SU-DHL-6 (cell line): ENCODE measurements at regions not wholly inside any gene's neighbourhood (a gene's known extent, or its start where the extent isn't known, plus 50 kb on each side); places are given as distances from the start of the nearest gene placed in this dataset.

Experiments used
- H2AFZ ChIP-seq: fragments of 200-600 bp; sonication (generic); 2 replicates; pipeline ENCODE4 v1.6.1; 2014; ENCODE audit warnings: low read depth, mild to moderate bottlenecking, moderate library complexity, mixed read lengths, antibody characterized with exemption, low read length; ENCODE audit not compliant: severe bottlenecking
- H3F3A ChIP-seq: fragments of 200-600 bp; shearing (Covaris generic); 2 replicates; pipeline ENCODE4 v1.6.0; 2016; ENCODE audit warnings: antibody characterized with exemption, mild to moderate bottlenecking; ENCODE audit not compliant: insufficient read depth
- H3K27ac ChIP-seq: fragments of 200-600 bp; sonication (generic); 2 replicates; pipeline ENCODE4 v1.5.1; 2016; ENCODE audit warnings: low read depth, mild to moderate bottlenecking, low read length, moderate library complexity, mixed read lengths
- H3K27me3 ChIP-seq: fragments of 200-600 bp; sonication (generic), shearing (Covaris generic); 2 replicates; pipeline ENCODE4 v1.6.0; 2014; ENCODE audit warnings: mild to moderate bottlenecking, low read length
- H3K36me3 ChIP-seq: fragments of 200-600 bp; sonication (generic); 2 replicates; pipeline ENCODE4 v1.6.1; 2014; ENCODE audit warnings: mild to moderate bottlenecking, low read length, mixed read lengths
- H3K4me2 ChIP-seq: fragments of 300-600, 200-600 bp; shearing (Covaris generic), sonication (generic); 2 replicates; pipeline ENCODE4 v1.6.0; 2014; ENCODE audit warnings: low read length, low read depth, mild to moderate bottlenecking; ENCODE audit not compliant: poor library complexity, severe bottlenecking
- H3K4me3 ChIP-seq: fragments of 200-600 bp; sonication (generic); 2 replicates; pipeline ENCODE4 v1.5.1; 2014; ENCODE audit warnings: antibody characterized with exemption, low read length, mild to moderate bottlenecking, mixed read lengths; ENCODE audit not compliant: insufficient read depth, poor library complexity, severe bottlenecking
- H3K79me2 ChIP-seq: fragments of 200-600 bp; sonication (generic); 2 replicates; pipeline ENCODE4 v1.6.1; 2014; ENCODE audit warnings: mild to moderate bottlenecking, low read length, moderate library complexity; ENCODE audit not compliant: insufficient read depth
- H3K9ac ChIP-seq: fragments of 200-600 bp; sonication (generic); 2 replicates; pipeline ENCODE4 v1.7.0; 2014; ENCODE audit warnings: mild to moderate bottlenecking, low read length
- H3K9me2 ChIP-seq: fragments of 200-600 bp; sonication (generic); replicated peaks from 2 replicates; pipeline ENCODE4 v1.6.1; 2014; ENCODE audit warnings: low read length; ENCODE audit not compliant: insufficient read depth
- H3K9me3 ChIP-seq: fragments of 200-600 bp; sonication (generic); 2 replicates; pipeline ENCODE4 v1.6.1; 2014; ENCODE audit warnings: low read length, mixed read lengths; ENCODE audit not compliant: insufficient read depth
- H4K20me1 ChIP-seq: fragments of 200-600 bp; sonication (generic); 2 replicates; pipeline ENCODE4 v1.6.1; 2014; ENCODE audit warnings: low read depth, mild to moderate bottlenecking, antibody characterized with exemption, low read length, moderate library complexity, mixed read lengths
- CTCF ChIP-seq: fragments of 200-600 bp; sonication (generic); IDR thresholded peaks from one replicate; pipeline ENCODE4 v1.5.1; 2017; ENCODE audit warnings: antibody characterized with exemption, mild to moderate bottlenecking, low read length, moderate library complexity; ENCODE audit not compliant: insufficient read depth, poor library complexity, severe bottlenecking
- EZH2phosphoT487 ChIP-seq: fragments of 200-600 bp; sonication (generic), shearing (Covaris generic); conservative IDR thresholded peaks from 2 replicates; pipeline ENCODE4 v1.6.1; 2018; ENCODE audit warnings: mild to moderate bottlenecking, antibody characterized with exemption, low read length, moderate library complexity, mixed read lengths

GRCh38 chr21:18899261-18899660 lies 495.7 kb upstream of the TMPRSS15 start:
- no peak overlapping the region for H3K4me3 ChIP-seq
- TF ChIP-seq CTCF (no peak), EZH2phosphoT487 (no peak)
- H4K20me1 ChIP-seq: no peaks in the 10 kb centered on the region
- no peaks in the 10 kb centered on the region for H3K9me3 ChIP-seq
- H3K9me2 ChIP-seq: no peaks in the 10 kb centered on the region
- H3F3A ChIP-seq: no peaks in the 10 kb centered on the region
- H3K27me3 ChIP-seq: no peaks in the 10 kb centered on the region
- H3K36me3 ChIP-seq: no peaks in the 10 kb centered on the region
- no peak overlapping the region for H3K27ac ChIP-seq
- H3K79me2 ChIP-seq: no peaks in the 10 kb centered on the region
- H2AFZ ChIP-seq: no peak overlapping the region
- H3K9ac ChIP-seq: no peak overlapping the region
- no peak overlapping the region for H3K4me2 ChIP-seq

- no peaks in the 10 kb centered on the region for H3K9me2 ChIP-seq
- H3K9me3 ChIP-seq: no peaks in the 10 kb centered on the region
- no peak overlapping the region for H3K4me3 ChIP-seq
- no peaks in the 10 kb centered on the region for H3F3A ChIP-seq
- H3K27me3 ChIP-seq: no peaks in the 10 kb centered on the region
- H3K4me2 ChIP-seq: no peak overlapping the region
- H2AFZ ChIP-seq: no peak overlapping the region
- no peaks in the 10 kb centered on the region for H3K36me3 ChIP-seq
- no peaks in the 10 kb centered on the region for H4K20me1 ChIP-seq
- no peak overlapping the region for H3K9ac ChIP-seq
- no peaks in the 10 kb centered on the region for H3K79me2 ChIP-seq
- no peak overlapping the region for H3K27ac ChIP-seq
- TF ChIP-seq CTCF (no peak), EZH2phosphoT487 (no peak)
These were observed 499.1 kb upstream of the TMPRSS15 start for GRCh38 chr21:18902660-18903059.

DNA sequence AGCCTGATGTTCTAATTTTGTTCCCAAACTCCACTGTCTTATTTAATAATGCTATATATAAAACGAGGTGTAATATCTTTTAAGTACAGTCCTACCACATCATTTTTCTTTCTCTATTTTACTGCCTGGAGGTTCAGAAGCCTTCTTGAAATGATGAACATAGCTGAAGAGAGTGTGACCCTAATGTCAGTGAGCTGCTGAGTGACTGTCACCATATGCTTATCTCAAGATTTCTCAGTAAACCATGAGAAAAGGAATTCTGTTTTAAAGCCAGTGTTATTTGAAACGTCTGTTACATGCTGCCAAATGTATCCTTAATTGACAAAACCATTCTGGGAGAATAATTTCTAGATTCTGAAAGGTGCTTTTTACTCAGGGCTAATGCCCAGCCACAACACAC lies 503.5 kb upstream of the TMPRSS15 start:
- Histone ChIP-seq H3K79me2 (no peaks in the 10 kb centered on the region), H3K27me3 (no peaks in the 10 kb centered on the region), H3K4me2 (no peak overlapping the region), H3K9me2 (no peaks in the 10 kb centered on the region), H3K36me3 (no peaks in the 10 kb centered on the region), H3K27ac (no peak overlapping the region), H3K9ac (no peak overlapping the region), H2AFZ (no peak overlapping the region), H3K4me3 (no peak overlapping the region), H3K9me3 (no peaks in the 10 kb centered on the region), H4K20me1 (no peaks in the 10 kb centered on the region), H3F3A (no peaks in the 10 kb centered on the region)
- TF ChIP-seq EZH2phosphoT487: no peak
- TF ChIP-seq CTCF: no peak
